ENCODE measurements at regions not wholly inside any gene's neighbourhood (a gene's known extent, or its start where the extent isn't known, plus 50 kb on each side); places are given as distances from the start of the nearest gene placed in this dataset.

- H3K27ac Mint-ChIP-seq (ENCODE audit: unreplicated experiment) = no peak overlapping the region
- no peak for TF ChIP-seq CTCF (IDR thresholded peaks at IDR 0.05)
- H3K4me1 Mint-ChIP-seq (ENCODE audit: low read depth) = no peaks in the 10 kb centered on the region
- H3K27me3 Mint-ChIP-seq (ENCODE audit: low read depth) = no peaks in the 10 kb centered on the region
- no peak overlapping the region for H3K4me3 Mint-ChIP-seq (ENCODE audit: unreplicated experiment)
- H3K9me3 Mint-ChIP-seq (ENCODE audit: low read depth) = peaks cover 18% of the 10 kb centered on the region
- no peak for DNase-seq (ENCODE audit: low spot score)
- peaks cover 2% of the 10 kb centered on the region for H3K36me3 Mint-ChIP-seq (ENCODE audit: low read depth)
These were observed 389.8 kb upstream of the AZI2 start for GRCh38 chr3:28738425-28738824.

GRCh38 chr3:28739647-28740046, 391.0 kb upstream of the AZI2 start:
- TF ChIP-seq CTCF (IDR thresholded peaks at IDR 0.05) = no peak
- H3K27ac Mint-ChIP-seq (ENCODE audit: unreplicated experiment) = no peak overlapping the region
- DNase-seq (ENCODE audit: low spot score) = no peak
- peaks cover 7% of the 10 kb centered on the region for H3K9me3 Mint-ChIP-seq (ENCODE audit: low read depth)
- H3K4me1 Mint-ChIP-seq (ENCODE audit: low read depth) = no peaks in the 10 kb centered on the region
- no peak overlapping the region for H3K4me3 Mint-ChIP-seq (ENCODE audit: unreplicated experiment)
- H3K36me3 Mint-ChIP-seq (ENCODE audit: low read depth) = no peaks in the 10 kb centered on the region
- H3K27me3 Mint-ChIP-seq (ENCODE audit: low read depth) = no peaks in the 10 kb centered on the region

GRCh38 chr3:28743271-28743670, 394.6 kb upstream of the AZI2 start:
- Mint-ChIP-seq H3K27me3 (ENCODE audit: low read depth) (no peaks in the 10 kb centered on the region), H3K36me3 (ENCODE audit: low read depth) (no peaks in the 10 kb centered on the region), H3K4me3 (ENCODE audit: unreplicated experiment) (no peak overlapping the region), H3K27ac (ENCODE audit: unreplicated experiment) (no peak overlapping the region), H3K9me3 (ENCODE audit: low read depth) (no peaks in the 10 kb centered on the region), H3K4me1 (ENCODE audit: low read depth) (peaks cover 10% of the 10 kb centered on the region)
- DNase-seq (ENCODE audit: low spot score) = no peak
- TF ChIP-seq CTCF (IDR thresholded peaks at IDR 0.05) = no peak

GRCh38 chr3:28743831-28744230, 395.2 kb upstream of the AZI2 start:
- Mint-ChIP-seq H3K27me3 (ENCODE audit: low read depth) (no peaks in the 10 kb centered on the region), H3K4me3 (ENCODE audit: unreplicated experiment) (no peak overlapping the region), H3K9me3 (ENCODE audit: low read depth) (no peaks in the 10 kb centered on the region), H3K4me1 (ENCODE audit: low read depth) (peaks cover 10% of the 10 kb centered on the region), H3K27ac (ENCODE audit: unreplicated experiment) (no peak overlapping the region), H3K36me3 (ENCODE audit: low read depth) (no peaks in the 10 kb centered on the region)
- DNase-seq (ENCODE audit: low spot score) = no peak
- no peak for TF ChIP-seq CTCF (IDR thresholded peaks at IDR 0.05)

- no peaks in the 10 kb centered on the region for H3K27me3 Mint-ChIP-seq (ENCODE audit: low read depth)
These were observed 396.8 kb upstream of the AZI2 start for GRCh38 chr3:28745436-28745835.

More at GRCh38 chr3:28745436-28745835, 396.8 kb upstream of the AZI2 start:
- DNase-seq (ENCODE audit: low spot score) = no peak
- Mint-ChIP-seq H3K4me1 (ENCODE audit: low read depth) (peaks cover 10% of the 10 kb centered on the region), H3K27ac (ENCODE audit: unreplicated experiment) (no peak overlapping the region), H3K4me3 (ENCODE audit: unreplicated experiment) (no peak overlapping the region), H3K36me3 (ENCODE audit: low read depth) (peaks cover 4% of the 10 kb centered on the region), H3K9me3 (ENCODE audit: low read depth) (peaks cover 12% of the 10 kb centered on the region)
- TF ChIP-seq CTCF (IDR thresholded peaks at IDR 0.05) = no peak

Data from chondrocyte (in vitro differentiated cells).